GM23248 (cell line): ENCODE measurements at regions not wholly inside any gene's neighbourhood (a gene's known extent, or its start where the extent isn't known, plus 50 kb on each side); places are given as distances from the start of the nearest gene placed in this dataset.

Experiments used
- EZH2 ChIP-seq: fragments of 200-600 bp; sonication (generic); IDR thresholded peaks from 2 replicates; pipeline ENCODE4 v1.6.1; 2018; ENCODE audit warnings: antibody characterized with exemption, mild to moderate bottlenecking; ENCODE audit not compliant: insufficient read depth, poor library complexity, severe bottlenecking
- EZH2phosphoT487 ChIP-seq: fragments of 200-600 bp; sonication (generic); IDR thresholded peaks from 2 replicates; pipeline ENCODE4 v1.6.1; 2018; ENCODE audit warnings: antibody characterized with exemption, moderate library complexity, mild to moderate bottlenecking, low read depth; ENCODE audit not compliant: insufficient read depth

- TF ChIP-seq EZH2 (no peak), EZH2phosphoT487 (no peak)
Observed at GRCh38 chr1:218525031-218525430, 179.9 kb downstream of the TGFB2 start.
